ENCODE measurements at regions not wholly inside any gene's neighbourhood (a gene's known extent, or its start where the extent isn't known, plus 50 kb on each side); places are given as distances from the start of the nearest gene placed in this dataset.

DNA sequence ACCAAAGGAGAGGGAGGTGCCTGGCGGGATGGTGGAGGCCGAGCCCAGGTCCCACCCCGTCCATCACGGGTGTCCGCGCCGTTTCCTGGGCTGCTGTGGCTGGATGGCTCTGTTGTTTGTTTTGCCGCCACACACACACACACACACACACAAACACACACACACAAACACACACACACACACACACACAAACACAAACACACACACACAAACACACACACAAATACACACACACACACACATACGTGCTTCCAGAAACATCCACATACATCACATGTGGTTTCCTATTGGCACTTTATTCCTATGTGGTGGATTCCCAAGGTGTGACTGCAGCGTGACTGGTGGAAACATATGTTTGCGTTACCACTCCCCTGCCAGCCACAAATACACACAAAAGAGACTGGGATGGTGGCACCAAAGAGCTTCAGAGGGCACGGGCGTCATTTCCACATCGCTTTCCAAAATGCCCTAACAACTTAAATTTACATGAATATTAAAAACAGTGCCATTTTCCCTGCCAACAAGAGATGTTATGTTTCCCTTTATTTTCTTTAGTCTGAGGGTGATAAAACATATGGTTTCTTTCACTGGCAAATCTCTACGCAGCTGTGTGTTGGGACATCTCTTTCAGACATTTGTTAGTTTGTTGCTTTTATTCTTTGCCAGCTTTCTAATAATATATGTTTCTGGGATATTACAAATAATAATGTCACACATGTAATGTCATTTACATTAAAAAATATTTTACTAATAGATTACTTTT, 356.8 kb downstream of the BRD1 start:
- H3K4me1 ChIP-seq (ENCODE audit: control insufficient read depth, insufficient read depth, low read length): no peaks in the 10 kb centered on the region
- in situ Hi-C loops (cut with HindIII; ENCODE audit: low pct_unique_long_range_greater_than_20kb, low sequenced_read_pairs) (no loop called here), intact Hi-C loops (cut with micrococcal nuclease; ENCODE audit: unreplicated experiment) (no loop called here)
- H3K27me3 ChIP-seq (ENCODE audit: control insufficient read depth, insufficient read depth, low read length): peaks cover 2% of the 10 kb centered on the region; the same call in 1 of the 2 replicates
- DNase-seq (ENCODE audit: low read depth, low spot score) (no peak), ATAC-seq (no peak)
- H3K27ac ChIP-seq (ENCODE audit: low read length): no peak overlapping the region
- TF ChIP-seq SIN3A (IDR thresholded peaks at IDR 0.05; ENCODE audit: borderline replicate concordance, insufficient read depth, low read depth, low read length) (no peak), POLR2AphosphoS5 (IDR thresholded peaks at IDR 0.05; ENCODE audit: low read depth, low read length) (no peak), TCF7L2 (IDR thresholded peaks at IDR 0.05; ENCODE audit: low read depth, low read length) (no peak)
- TF ChIP-seq, protein P1, sequence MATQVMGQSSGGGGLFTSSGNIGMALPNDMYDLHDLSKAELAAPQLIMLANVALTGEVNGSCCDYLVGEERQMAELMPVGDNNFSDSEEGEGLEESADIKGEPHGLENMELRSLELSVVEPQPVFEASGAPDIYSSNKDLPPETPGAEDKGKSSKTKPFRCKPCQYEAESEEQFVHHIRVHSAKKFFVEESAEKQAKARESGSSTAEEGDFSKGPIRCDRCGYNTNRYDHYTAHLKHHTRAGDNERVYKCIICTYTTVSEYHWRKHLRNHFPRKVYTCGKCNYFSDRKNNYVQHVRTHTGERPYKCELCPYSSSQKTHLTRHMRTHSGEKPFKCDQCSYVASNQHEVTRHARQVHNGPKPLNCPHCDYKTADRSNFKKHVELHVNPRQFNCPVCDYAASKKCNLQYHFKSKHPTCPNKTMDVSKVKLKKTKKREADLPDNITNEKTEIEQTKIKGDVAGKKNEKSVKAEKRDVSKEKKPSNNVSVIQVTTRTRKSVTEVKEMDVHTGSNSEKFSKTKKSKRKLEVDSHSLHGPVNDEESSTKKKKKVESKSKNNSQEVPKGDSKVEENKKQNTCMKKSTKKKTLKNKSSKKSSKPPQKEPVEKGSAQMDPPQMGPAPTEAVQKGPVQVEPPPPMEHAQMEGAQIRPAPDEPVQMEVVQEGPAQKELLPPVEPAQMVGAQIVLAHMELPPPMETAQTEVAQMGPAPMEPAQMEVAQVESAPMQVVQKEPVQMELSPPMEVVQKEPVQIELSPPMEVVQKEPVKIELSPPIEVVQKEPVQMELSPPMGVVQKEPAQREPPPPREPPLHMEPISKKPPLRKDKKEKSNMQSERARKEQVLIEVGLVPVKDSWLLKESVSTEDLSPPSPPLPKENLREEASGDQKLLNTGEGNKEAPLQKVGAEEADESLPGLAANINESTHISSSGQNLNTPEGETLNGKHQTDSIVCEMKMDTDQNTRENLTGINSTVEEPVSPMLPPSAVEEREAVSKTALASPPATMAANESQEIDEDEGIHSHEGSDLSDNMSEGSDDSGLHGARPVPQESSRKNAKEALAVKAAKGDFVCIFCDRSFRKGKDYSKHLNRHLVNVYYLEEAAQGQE (IDR thresholded peaks at IDR 0.05; ENCODE audit: insufficient read depth in 1 of 2, low read depth in 2 of 2, low read length in 1 of 2): no peak
- TF ChIP-seq, protein P2, sequence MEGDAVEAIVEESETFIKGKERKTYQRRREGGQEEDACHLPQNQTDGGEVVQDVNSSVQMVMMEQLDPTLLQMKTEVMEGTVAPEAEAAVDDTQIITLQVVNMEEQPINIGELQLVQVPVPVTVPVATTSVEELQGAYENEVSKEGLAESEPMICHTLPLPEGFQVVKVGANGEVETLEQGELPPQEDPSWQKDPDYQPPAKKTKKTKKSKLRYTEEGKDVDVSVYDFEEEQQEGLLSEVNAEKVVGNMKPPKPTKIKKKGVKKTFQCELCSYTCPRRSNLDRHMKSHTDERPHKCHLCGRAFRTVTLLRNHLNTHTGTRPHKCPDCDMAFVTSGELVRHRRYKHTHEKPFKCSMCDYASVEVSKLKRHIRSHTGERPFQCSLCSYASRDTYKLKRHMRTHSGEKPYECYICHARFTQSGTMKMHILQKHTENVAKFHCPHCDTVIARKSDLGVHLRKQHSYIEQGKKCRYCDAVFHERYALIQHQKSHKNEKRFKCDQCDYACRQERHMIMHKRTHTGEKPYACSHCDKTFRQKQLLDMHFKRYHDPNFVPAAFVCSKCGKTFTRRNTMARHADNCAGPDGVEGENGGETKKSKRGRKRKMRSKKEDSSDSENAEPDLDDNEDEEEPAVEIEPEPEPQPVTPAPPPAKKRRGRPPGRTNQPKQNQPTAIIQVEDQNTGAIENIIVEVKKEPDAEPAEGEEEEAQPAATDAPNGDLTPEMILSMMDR (IDR thresholded peaks at IDR 0.05): no peak
- H3K36me3 ChIP-seq (ENCODE audit: control insufficient read depth, insufficient read depth, low read length): no peaks in the 10 kb centered on the region
- ChIA-PET POLR2A (no interaction called here), CTCF (no interaction called here)
- H3K9me3 ChIP-seq (ENCODE audit: control insufficient read depth, insufficient read depth, low read depth, low read length): no peaks in the 10 kb centered on the region
- no TSS peak for BruUV-seq (replicated peaks)
- no peak overlapping the region for H3K4me3 ChIP-seq (ENCODE audit: low read depth in 2 of 2, low read length in 2 of 2)

DNA sequence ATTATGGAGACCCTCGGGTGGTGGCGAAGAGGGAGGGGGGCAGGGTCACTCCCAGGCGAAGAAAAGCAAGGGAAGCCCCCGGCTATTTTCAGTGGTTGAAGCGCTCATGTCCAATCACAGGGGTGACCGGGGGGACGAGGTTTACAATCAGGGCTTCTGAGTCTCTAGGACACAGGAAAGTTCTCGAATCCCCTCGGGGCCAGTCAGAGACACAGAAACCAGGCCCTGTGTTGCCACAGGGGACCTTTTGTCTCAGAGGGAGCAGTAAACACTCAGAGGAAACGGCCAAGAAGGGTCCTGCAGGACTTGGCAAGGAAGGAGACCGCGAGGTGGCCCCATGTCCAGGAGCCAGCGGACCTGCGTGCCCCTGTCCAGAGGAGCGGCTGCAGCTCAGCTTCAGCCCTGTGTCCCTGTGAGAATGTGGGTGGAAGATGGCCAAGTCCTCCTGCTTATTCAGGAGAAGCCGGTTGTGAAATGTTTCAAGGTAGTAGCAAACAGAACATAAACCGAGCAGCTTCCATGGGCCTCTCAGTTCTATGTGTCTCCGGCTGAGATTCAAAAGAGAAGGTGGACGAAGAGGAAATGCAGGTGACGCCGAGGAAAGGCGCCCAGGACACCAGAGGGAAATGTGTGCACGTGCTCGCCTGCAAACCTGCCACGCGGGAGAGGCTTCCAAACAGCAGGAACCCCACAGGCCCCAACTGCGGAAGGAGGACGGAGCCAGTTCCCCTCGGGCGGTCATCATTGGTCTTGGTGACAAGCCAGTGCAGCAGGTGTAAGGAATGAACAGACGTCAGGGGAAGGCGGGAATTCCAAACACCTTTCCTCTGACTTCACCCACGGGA, 357.6 kb downstream of the BRD1 start:
- TF ChIP-seq TCF7L2 (IDR thresholded peaks at IDR 0.05; ENCODE audit: low read depth, low read length) (no peak), SIN3A (IDR thresholded peaks at IDR 0.05; ENCODE audit: borderline replicate concordance, insufficient read depth, low read depth, low read length) (no peak), POLR2AphosphoS5 (IDR thresholded peaks at IDR 0.05; ENCODE audit: low read depth, low read length) (no peak)
- TF ChIP-seq, protein P1 (IDR thresholded peaks at IDR 0.05; ENCODE audit: insufficient read depth in 1 of 2, low read depth in 2 of 2, low read length in 1 of 2): no peak
- TF ChIP-seq, protein P2 (IDR thresholded peaks at IDR 0.05): no peak
- no TSS peak for BruUV-seq (replicated peaks)
- intact Hi-C loops (cut with micrococcal nuclease; ENCODE audit: unreplicated experiment) (no loop called here), in situ Hi-C loops (cut with HindIII; ENCODE audit: low pct_unique_long_range_greater_than_20kb, low sequenced_read_pairs) (no loop called here)
- ATAC-seq (no peak), DNase-seq (ENCODE audit: low read depth, low spot score) (no peak)
- no peak overlapping the region for H3K27ac ChIP-seq (ENCODE audit: low read length)
- ChIA-PET POLR2A (no interaction called here), CTCF (no interaction called here)
- H3K4me1 ChIP-seq (ENCODE audit: control insufficient read depth, insufficient read depth, low read length): no peaks in the 10 kb centered on the region
- H3K27me3 ChIP-seq (ENCODE audit: control insufficient read depth, insufficient read depth, low read length): peaks cover 2% of the 10 kb centered on the region; the same call in 1 of the 2 replicates
- H3K36me3 ChIP-seq (ENCODE audit: control insufficient read depth, insufficient read depth, low read length): no peaks in the 10 kb centered on the region
- no peaks in the 10 kb centered on the region for H3K9me3 ChIP-seq (ENCODE audit: control insufficient read depth, insufficient read depth, low read depth, low read length)
- H3K4me3 ChIP-seq (ENCODE audit: low read depth in 2 of 2, low read length in 2 of 2): no peak overlapping the region

Measured in Panc1 (cell line).